Amniotic epithelial cell (primary cell): ENCODE measurements at regions not wholly inside any gene's neighbourhood (a gene's known extent, or its start where the extent isn't known, plus 50 kb on each side); places are given as distances from the start of the nearest gene placed in this dataset.
A peak's percentile ranks its signal among the peaks of the same experiment; 100 is the strongest.

Experiments
- DNase-seq: peaks from one replicate; pipeline ENCODE4 v3.0.0-alpha.2; 2010; ENCODE audit warnings: low read depth

DNA sequence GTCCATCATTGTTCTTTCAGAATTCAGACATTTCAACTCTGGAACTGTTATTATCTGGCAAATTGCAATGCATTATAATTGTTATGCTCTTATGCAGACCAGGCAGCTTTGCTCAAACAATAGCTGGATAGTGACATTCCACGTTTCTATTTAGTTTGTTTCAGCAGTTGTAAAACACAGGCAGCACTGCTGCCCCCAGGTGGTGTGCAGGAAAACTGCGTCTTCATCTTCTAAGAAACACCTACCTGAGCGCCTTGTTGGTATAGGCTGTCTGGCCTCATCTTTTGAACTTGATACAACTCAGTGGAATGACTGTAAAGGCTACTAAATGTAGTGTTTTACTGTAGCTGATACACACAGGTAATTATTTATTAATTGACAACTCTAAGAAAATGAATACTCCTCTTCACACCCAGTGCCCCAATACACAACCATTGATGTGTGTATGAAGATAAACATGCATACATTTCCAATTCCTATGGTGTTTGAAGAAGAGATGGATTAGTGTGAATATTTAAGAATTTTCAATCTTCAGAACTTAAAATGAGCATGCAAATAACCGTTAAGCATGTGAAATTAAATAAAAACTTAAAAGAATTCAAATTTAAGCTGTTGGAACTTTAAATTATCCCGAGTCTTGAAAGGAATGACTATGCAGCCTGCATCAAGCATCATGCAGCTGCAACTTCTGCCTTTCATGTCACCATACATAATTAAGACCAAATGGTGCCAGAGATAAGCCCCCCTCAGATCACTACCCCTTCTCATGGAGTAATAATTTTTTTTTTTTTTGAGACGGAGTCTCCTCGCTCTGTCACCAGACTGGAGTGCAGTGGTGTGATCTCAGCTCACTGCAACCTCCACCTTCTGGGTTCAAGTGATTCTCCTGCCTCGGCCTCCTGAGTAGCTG is 85.6 kb downstream of the CD8B2 start:
- DNase-seq: no peak

GRCh38 chr2:106573773-106574172 is 86.6 kb downstream of the CD8B2 start:
- DNase-seq: no peak

DNA sequence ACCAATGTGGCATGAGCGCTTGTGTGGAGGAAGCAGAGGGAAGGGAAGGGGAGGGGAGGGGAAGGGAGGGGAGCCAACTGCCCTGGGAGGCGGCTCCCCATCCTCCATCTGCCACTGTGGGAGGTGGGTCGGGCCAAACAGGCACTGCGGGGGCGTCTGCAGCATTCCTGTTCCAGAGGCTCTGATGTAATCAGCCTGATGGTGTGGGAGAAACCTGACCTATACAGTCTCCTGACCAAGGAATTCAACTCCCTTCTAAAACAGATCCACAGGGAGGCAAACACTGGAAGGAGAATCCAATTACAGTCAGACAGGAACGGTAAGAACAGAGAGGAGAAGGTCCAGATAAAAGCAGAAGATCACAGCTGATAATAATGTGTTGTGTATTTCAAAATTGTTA is 88.8 kb downstream of the CD8B2 start:
- DNase-seq: peak; percentile 80

DNA sequence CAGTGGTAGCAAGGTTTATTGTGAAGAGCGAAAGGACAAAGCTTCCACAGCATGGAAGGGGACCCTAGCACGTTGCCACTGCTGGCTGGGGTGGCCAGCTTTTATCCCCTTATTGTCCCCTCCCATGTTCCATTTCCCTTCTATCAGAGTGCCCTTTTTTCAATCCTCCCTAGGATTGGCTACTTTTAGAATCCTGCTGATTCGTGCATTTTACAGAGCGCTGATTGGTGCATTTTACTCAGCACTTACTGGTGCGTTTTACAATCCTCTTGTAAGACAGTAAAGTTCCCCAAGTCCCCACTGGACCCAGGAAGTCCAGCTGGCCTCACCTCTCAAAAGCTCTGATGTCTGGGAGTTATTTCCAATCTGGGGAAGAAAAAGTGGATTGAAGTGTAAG is 90.1 kb downstream of the CD8B2 start:
- DNase-seq: no peak

- no peak for DNase-seq
Observed at GRCh38 chr2:106579750-106580197, 92.6 kb downstream of the CD8B2 start.

DNA sequence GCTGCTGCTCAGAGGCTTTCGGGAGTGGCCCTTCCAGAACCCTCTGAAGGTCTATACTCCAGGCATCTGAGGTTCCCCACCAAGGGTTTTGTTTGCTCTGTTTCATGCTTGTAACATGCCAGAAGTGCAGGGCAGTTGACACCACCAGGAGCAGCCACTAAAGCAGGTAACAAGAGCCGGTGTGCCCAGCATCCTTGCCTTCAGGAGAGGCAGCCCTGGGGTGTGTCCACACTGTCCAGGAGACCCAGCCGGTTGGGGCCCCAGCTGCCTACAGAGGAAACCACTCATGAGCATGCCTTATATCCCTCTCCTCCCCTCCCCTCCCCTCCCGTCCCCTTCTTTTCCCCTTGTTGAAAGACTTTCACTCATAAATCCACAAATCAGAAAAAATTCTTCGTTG is 93.1 kb downstream of the CD8B2 start:
- DNase-seq: no peak

DNA sequence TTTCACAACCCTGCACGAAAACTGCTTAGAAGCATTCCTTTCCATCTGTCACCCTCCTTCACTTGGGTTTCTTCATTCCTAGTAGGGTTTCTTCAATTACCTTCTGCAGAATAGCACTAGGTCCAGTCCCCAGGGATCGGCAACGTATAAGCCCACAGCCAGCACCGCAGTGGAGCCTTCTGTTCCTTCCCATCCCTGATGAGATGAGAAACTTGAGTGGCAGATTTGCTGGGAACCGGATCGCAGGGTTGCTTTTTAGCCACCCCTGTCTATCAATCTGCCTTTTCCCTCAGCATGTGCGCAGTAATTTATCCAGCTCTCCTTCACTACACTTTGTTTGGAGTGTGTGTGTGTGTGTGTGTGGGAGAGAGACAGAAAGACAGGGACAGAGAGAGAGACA is 94.2 kb downstream of the CD8B2 start:
- no peak for DNase-seq

GRCh38 chr2:106581755-106582147 is 94.6 kb downstream of the CD8B2 start:
- no peak for DNase-seq

- peak; percentile 71 for DNase-seq
Observed at GRCh38 chr2:106582148-106583143, 95.3 kb downstream of the CD8B2 start.

DNA sequence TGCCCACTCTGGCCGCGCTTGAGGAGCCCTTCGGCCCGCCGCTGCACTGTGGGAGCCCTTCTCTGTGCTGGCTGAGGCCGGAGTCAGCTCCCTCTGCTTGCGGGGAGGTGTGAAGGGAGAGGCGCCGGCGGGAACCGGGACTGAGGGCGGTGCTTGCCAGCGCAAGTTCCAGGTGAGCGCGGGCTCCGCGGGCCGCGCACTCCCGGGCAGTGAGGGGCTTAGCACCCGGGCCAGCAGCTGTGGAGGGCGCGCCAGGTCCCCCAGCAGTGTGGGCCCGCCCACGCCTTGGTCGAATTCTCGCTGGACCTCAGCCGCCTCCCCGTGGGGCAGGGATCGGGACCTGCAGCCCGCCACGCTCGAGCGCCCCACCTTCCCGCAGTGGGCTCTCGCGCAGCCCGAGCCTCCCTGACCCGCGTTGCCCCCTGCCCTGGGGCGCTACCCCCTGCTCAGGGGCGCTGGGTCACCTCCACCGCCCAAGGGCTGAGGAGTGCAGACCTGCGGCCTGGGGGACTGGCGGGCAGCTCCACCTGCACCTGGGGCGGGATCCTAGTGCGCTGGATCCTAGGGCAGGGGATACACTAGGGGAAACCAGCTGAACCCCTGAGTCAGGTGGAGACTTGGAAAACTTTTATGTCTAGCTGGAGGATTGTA is 97.3 kb downstream of the CD8B2 start:
- DNase-seq: no peak

GRCh38 chr2:106596844-106597243 is 109.7 kb downstream of the CD8B2 start:
- DNase-seq: no peak

GRCh38 chr2:106599540-106599939 is 112.4 kb downstream of the CD8B2 start:
- DNase-seq: no peak

DNA sequence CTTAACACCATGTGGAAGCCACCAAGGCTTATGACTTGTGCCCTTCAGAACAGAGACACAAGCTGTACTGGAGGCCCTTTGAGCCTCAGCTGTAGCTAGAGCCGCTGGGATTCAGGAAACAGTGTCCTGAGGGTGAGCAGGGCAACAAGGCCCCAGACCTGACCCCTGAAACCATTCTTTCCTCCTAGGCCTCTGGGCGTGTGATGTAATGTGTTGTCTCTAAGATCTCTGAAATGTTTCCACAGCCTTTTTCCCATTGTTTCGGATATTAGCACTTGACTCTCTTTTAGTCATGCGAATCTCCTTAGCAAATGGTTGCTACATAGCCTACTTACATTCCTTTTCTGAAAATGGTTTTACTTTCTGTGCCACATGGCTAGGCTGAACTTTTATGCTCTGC is 114.9 kb downstream of the CD8B2 start:
- DNase-seq: no peak

- no peak for DNase-seq
Observed at GRCh38 chr2:106606652-106607051, 119.5 kb downstream of the CD8B2 start.

DNA sequence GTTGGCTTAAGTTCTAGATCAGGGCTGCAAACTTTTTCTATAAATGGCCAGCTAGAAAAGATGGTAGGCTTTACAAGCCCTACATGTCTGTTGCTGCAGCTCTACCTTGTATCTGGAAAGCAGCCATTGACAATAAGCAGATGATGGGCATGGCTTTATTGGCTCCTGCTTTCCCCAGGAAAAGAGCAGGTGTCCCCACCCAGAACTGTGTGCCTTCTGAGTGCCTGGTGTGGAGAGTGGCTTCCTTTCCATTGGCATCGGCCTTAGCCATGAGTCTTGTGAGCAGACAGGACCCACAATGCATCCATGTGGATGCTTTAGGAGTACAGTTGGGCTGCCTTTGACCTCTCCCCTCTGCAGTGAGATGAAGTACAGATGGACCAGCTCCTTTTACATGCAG is 120.2 kb downstream of the CD8B2 start:
- no peak for DNase-seq

GRCh38 chr2:106609780-106610179 is 122.6 kb downstream of the CD8B2 start:
- DNase-seq: no peak

DNA sequence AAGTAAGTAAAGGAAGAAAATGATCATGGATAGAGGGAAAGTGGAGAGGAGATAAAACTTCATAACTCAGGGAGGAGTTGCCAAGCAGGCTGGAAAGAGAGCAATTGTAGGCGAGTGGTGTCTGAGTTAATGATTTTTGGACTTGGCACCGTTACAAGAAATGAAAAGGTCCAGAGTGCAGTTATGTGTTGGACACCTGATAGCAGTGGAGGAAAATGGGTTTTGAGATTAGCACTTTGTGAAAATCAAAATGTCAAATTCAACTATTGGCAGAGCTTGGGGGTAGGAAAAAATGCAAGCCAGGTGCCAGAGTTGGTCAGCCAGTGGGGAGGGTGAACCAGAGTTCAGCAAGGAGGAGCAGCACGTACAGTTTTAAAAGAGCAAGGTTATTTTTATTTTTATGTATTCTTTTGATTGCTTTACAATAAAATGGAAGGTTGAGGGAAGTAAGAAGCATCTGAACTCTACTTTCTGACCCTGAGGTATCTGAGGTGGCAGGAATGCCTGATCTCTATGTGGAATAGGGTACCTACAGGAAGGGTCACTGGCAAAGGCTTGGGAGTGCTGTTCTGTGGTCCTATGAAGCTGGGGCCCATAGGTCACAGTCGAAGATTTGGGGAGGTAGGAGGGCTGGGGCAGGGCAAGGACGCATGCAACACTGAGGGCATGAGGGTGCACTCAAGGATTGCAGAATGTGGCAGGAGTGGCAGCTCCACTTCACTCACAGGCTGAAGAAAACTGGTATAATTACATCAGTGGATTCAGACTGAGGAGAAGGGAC is 127.5 kb downstream of the CD8B2 start:
- no peak for DNase-seq

GRCh38 chr2:106618614-106619013 is 131.4 kb downstream of the CD8B2 start:
- DNase-seq: no peak

DNA sequence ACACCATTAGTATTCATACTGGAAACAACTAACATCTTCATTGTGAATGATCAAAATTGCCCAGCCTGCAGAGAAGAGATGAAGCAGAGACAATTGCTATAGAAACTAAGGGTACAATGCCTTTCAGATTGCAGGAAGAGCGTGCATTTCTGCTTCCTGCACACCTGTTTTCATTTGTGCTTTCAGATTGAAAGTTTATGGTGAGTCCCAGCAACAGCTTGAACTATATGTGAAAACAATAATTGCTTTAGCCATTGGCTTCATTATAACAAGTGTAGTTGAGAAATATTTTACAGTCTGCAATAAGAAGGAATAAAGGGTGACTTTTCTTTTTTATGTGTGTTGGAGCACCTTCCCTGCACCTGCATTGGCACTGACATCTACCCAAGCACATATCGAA is 136.3 kb downstream of the CD8B2 start:
- no peak for DNase-seq

GRCh38 chr2:106624787-106625380 is 137.7 kb downstream of the CD8B2 start:
- no peak for DNase-seq

GRCh38 chr2:106628377-106628776 is 141.2 kb downstream of the CD8B2 start:
- DNase-seq: no peak
